ENCODE measurements at regions not wholly inside any gene's neighbourhood (a gene's known extent, or its start where the extent isn't known, plus 50 kb on each side); places are given as distances from the start of the nearest gene placed in this dataset.

GRCh38 chr2:156182132-156182531 is 150.4 kb downstream of the NR4A2 start:
- TF ChIP-seq MAX (IDR thresholded peaks at IDR 0.05; ENCODE audit: insufficient read depth, insufficient read length): no peak
- no peak for TF ChIP-seq POLR2AphosphoS5 (IDR thresholded peaks at IDR 0.05; ENCODE audit: insufficient read depth, low read depth, low read length)
- TF ChIP-seq CTCF (IDR thresholded peaks at IDR 0.05; ENCODE audit: extremely low read depth in 1 of 2, insufficient read depth in 1 of 2, low read depth in 1 of 2, low read length in 2 of 2): no peak
- TF ChIP-seq POLR2A (IDR thresholded peaks at IDR 0.05; ENCODE audit: low read depth, low read length): no peak
- no peak for TF ChIP-seq EZH2 (IDR thresholded peaks at IDR 0.05; ENCODE audit: borderline replicate concordance, low read depth, low read length, severe bottlenecking)
- TF ChIP-seq MYC (IDR thresholded peaks at IDR 0.05; ENCODE audit: low read depth, low read length): no peak
- TF ChIP-seq JUN (IDR thresholded peaks at IDR 0.05; ENCODE audit: borderline replicate concordance, insufficient read depth, insufficient read length, low read depth): no peak
